ENCODE measurements at regions not wholly inside any gene's neighbourhood (a gene's known extent, or its start where the extent isn't known, plus 50 kb on each side); places are given as distances from the start of the nearest gene placed in this dataset.

- no peak for TF ChIP-seq CTCF (conservative IDR thresholded peaks at IDR 0.05; ENCODE audit: low read length)
- no peak for TF ChIP-seq EZH2phosphoT487 (IDR thresholded peaks at IDR 0.05; ENCODE audit: borderline replicate concordance, low read depth, low read length)
Measured at GRCh38 chr6:87945181-87945580, 102.5 kb upstream of the SPACA1 start.
